Esophagus muscularis mucosa (tissue), 4 donors: ENCODE measurements at regions not wholly inside any gene's neighbourhood (a gene's known extent, or its start where the extent isn't known, plus 50 kb on each side); places are given as distances from the start of the nearest gene placed in this dataset.

Source experiments
- DNase-seq: peaks from one replicate; pipeline ENCODE4 v3.0.0-alpha.2; 2017; ENCODE audit errors: extremely low spot score
- H3K27ac ChIP-seq, 4 donors: fragments of 200-600 bp; sonication (generic); replicated peaks in 1 of 4; 1 replicate in 3 of 4; 2 replicates in 1 of 4; pipeline ENCODE4 v1.5.1; 2016 to 2019; ENCODE audit warnings: mild to moderate bottlenecking in 1 of 4
- H3K27me3 ChIP-seq, 4 donors: fragments of 200-600 bp; sonication (generic); one replicate each; pipeline versions ENCODE4 v1.5.1 to v1.6.0; 2016 to 2019
- H3K36me3 ChIP-seq, 4 donors: fragments of 200-600 bp; sonication (generic); one replicate each; pipeline ENCODE4 v1.5.1; 2016 to 2019
- H3K4me1 ChIP-seq, 4 donors: fragments of 200-600 bp; sonication (generic); one replicate each; pipeline ENCODE4 v1.5.1; 2016 to 2019
- H3K4me3 ChIP-seq, 4 donors: fragments of 200-600 bp; sonication (generic); 1 replicate in 2 of 4; 2 replicates in 2 of 4; pipeline ENCODE4 v1.5.1; 2016 to 2019; ENCODE audit warnings: mild to moderate bottlenecking in 4 of 4, moderate library complexity in 1 of 4
- H3K9me3 ChIP-seq, 4 donors: fragments of 200-600 bp; sonication (generic); 1 replicate in 3 of 4; 2 replicates in 1 of 4; pipeline ENCODE4 v1.5.1; 2016 to 2019
- EP300 ChIP-seq: sonication (generic); formaldehyde crosslinking; IDR thresholded peaks from one replicate; pipeline ENCODE4 v1.6.1; 2017; ENCODE audit warnings: antibody characterized with exemption
- POLR2A ChIP-seq: fragments of 450-650 bp; IDR thresholded peaks from one replicate; pipeline ENCODE4 v1.6.1; 2017; ENCODE audit warnings: antibody characterized with exemption, moderate library complexity, mild to moderate bottlenecking, low read depth
- POLR2AphosphoS5 ChIP-seq, 2 donors: sonication (generic); formaldehyde crosslinking; IDR thresholded peaks; one replicate each; pipeline ENCODE4 v1.6.1; 2017; ENCODE audit warnings: antibody characterized with exemption in 2 of 2
- WGBS: methylation state at CpG from one replicate; pipeline ENCODE4 v1.1.5; 2018; 5-methylcytosine and 5-hydroxymethylcytosine counted together
- intact Hi-C: fragments of 100-400 bp; cut with DNase I; formaldehyde crosslinking; loops from one replicate; pipeline ENCODE4 v1.15.1; 2023
- TF ChIP-seq, protein P1 (sequence below), 3 experiments: fragments of 200-600 bp in 2 of 3; fragments of 450-650 bp in 1 of 3; sonication (generic) in 2 of 3; IDR thresholded peaks; one replicate each; pipeline ENCODE4 v1.5.1; 2017 to 2019; ENCODE audit warnings: antibody characterized with exemption in 3 of 3, mild to moderate bottlenecking in 2 of 3, moderate library complexity in 1 of 3

DNA sequence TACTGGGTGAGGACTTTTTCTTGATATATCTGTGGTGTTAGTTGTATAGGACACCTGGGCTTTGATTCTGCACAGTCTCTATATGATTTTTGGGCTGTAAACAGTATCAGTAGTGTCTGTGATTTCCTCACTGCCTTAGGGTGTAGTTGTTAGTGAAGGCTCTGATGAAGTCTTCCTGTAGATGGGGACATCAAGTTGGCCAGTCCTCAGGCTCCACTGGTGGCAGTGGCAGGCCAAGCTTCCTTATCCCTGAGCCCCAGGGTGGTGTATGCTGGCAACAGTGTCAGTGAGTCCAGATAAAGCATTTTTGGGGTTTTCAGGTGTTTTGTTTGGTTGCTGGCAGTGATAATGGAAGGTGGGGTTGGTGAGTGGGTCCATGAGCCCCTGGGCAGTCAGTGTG lies 961.4 kb downstream of the DSC3 start:
- Histone ChIP-seq H3K4me1 (no peaks in the 10 kb centered on the region), H3K36me3 (no peaks in the 10 kb centered on the region), H3K27me3 (no peaks in the 10 kb centered on the region), H3K9me3 (peaks cover 0 to 9% (median 0%) of the 10 kb centered on the region in 4 donors), H3K4me3 (no peak overlapping the region), H3K27ac (no peak overlapping the region)
- no peak for DNase-seq
- no peak for TF ChIP-seq EP300
- TF ChIP-seq POLR2AphosphoS5 (IDR thresholded peaks at IDR 0.05): no peak
- TF ChIP-seq POLR2A: no peak
- TF ChIP-seq, protein P1, sequence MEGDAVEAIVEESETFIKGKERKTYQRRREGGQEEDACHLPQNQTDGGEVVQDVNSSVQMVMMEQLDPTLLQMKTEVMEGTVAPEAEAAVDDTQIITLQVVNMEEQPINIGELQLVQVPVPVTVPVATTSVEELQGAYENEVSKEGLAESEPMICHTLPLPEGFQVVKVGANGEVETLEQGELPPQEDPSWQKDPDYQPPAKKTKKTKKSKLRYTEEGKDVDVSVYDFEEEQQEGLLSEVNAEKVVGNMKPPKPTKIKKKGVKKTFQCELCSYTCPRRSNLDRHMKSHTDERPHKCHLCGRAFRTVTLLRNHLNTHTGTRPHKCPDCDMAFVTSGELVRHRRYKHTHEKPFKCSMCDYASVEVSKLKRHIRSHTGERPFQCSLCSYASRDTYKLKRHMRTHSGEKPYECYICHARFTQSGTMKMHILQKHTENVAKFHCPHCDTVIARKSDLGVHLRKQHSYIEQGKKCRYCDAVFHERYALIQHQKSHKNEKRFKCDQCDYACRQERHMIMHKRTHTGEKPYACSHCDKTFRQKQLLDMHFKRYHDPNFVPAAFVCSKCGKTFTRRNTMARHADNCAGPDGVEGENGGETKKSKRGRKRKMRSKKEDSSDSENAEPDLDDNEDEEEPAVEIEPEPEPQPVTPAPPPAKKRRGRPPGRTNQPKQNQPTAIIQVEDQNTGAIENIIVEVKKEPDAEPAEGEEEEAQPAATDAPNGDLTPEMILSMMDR (IDR thresholded peaks at IDR 0.05): no peak
- intact Hi-C loops: no loop called here

DNA sequence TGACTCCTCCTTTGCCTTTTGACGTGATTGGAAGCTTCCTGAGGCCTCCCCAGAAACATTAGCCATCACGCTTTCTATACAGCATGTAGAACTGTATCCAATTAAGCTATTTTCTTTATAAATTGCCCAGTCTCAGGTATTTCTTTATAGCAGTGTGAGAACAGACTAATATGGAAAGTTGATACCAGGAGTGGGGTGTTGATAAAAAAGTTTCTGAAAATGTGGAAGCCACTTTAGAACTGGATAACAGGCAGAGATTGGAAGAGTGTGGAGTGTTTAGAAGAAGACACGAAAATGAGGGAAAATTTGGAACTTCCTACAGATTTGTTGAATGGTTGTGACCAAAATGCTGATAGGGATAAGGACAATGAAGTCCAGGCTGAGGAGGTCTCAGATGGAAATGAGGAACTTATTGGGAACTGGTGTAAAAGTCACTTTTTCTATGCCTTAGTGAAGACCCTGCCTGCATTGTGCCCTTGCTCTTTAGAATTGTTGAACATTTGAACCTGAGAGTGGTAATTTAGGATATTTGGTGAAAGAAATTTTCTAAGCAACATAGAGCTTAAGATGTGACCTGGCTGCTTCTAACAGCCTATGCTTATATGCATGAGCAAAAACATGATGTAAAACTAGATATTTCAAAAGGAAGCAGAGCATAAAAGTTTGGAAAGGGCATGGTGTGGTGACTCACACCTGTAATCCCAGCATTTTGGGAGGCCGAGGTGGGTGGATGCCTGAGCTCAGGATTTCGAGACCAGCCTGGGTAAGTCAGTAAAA lies 969.7 kb downstream of the DSC3 start:
- Histone ChIP-seq H3K36me3 (no peaks in the 10 kb centered on the region), H3K27me3 (no peaks in the 10 kb centered on the region), H3K4me3 (no peak overlapping the region), H3K4me1 (no peaks in the 10 kb centered on the region), H3K27ac (no peak overlapping the region), H3K9me3 (peaks cover 0 to 24% (median 16%) of the 10 kb centered on the region in 4 donors)
- WGBS: 64% methylated on average over 5 of the region's 5 CpGs
- DNase-seq: no peak
- intact Hi-C loops: no loop called here
- TF ChIP-seq POLR2AphosphoS5 (IDR thresholded peaks at IDR 0.05) (no peak), EP300 (no peak), POLR2A (no peak)
- TF ChIP-seq, protein P1 (IDR thresholded peaks at IDR 0.05): no peak

DNA sequence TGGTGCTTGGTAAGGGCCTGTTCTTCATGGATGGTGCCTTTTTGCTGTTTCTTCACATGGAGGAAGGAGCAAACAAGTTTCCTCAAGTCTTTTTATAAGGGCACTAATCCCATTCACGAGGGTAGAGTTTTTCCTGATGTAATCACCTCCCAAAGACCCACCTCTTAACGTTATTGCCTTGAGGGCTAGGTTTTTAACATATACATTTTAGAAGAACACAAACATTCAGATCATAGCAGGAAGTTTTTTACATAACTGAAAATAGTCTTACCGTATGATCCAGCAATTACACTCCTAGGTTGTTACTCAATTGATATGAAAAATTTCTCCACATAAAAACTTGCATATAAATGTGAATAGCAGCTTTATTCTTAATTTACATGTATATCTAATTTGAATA lies 976.3 kb downstream of the DSC3 start:
- DNase-seq: no peak

DNA sequence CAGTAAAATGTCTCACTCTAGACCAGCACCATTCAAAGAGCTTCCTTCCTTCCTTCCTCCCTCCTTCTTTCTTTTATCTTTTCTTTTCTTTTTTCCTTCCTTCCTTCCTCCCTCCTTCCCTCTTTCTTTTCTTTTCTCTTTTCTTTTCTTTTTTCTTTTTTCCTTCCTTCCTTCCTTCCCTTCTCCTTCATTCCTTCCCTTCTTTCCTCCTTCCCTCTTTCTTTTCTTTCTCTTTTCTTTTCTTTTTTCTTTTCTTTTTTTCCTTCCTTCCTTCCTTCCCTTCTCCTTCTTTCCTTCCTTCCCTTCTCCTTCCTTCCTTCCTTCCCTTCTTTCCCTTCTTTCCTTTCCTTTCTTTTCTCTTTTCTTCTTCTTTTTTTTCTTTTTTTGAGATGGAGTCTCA lies 985.1 kb downstream of the DSC3 start:
- DNase-seq: no peak
- Histone ChIP-seq H3K36me3 (no peaks in the 10 kb centered on the region), H3K27ac (no peak overlapping the region), H3K27me3 (no peaks in the 10 kb centered on the region), H3K9me3 (no peaks in the 10 kb centered on the region), H3K4me3 (no peak overlapping the region), H3K4me1 (no peaks in the 10 kb centered on the region)
- intact Hi-C loops: no loop called here
- no peak for TF ChIP-seq POLR2AphosphoS5 (IDR thresholded peaks at IDR 0.05)
- TF ChIP-seq EP300: no peak

More for the DNA sequence above, 976.3 kb downstream of the DSC3 start:
- Histone ChIP-seq H3K4me1 (no peaks in the 10 kb centered on the region), H3K27ac (no peak overlapping the region), H3K4me3 (no peak overlapping the region), H3K27me3 (no peaks in the 10 kb centered on the region), H3K36me3 (no peaks in the 10 kb centered on the region), H3K9me3 (no peaks in the 10 kb centered on the region)
- 48% methylated on average over 3 of the region's 3 CpGs for WGBS
- TF ChIP-seq POLR2AphosphoS5 (IDR thresholded peaks at IDR 0.05): no peak
- no peak for TF ChIP-seq EP300
- no peak for TF ChIP-seq POLR2A
- TF ChIP-seq, protein P1 (IDR thresholded peaks at IDR 0.05): no peak
- intact Hi-C loops: no loop called here

DNA sequence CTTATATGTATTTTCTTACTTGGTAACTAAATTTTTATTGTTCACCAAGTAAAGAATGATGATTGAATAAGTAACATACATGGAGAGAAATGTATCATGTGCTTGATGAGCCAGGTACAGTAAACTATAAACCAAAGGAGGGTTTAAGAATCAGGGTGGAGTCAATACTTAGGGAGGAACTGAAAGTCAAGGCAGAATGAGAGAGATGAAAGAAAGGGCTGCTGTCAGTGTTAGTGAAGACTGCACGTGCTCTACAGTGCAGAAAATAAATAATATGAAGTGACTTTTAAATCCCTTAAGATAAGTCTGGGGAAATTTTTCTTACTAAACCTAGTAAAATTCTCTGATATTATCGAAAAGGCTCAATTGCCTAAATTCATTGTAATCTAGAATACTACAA lies 986.0 kb downstream of the DSC3 start:
- TF ChIP-seq EP300 (no peak), POLR2A (no peak), POLR2AphosphoS5 (IDR thresholded peaks at IDR 0.05) (no peak)
- TF ChIP-seq, protein P1 (IDR thresholded peaks at IDR 0.05): no peak
- H3K27me3 ChIP-seq: no peaks in the 10 kb centered on the region
- no peaks in the 10 kb centered on the region for H3K36me3 ChIP-seq
- no peak overlapping the region for H3K27ac ChIP-seq
- intact Hi-C loops: no loop called here
- no peaks in the 10 kb centered on the region for H3K9me3 ChIP-seq
- H3K4me3 ChIP-seq: no peak overlapping the region
- 62% methylated on average over 2 of the region's 2 CpGs for WGBS
- no peaks in the 10 kb centered on the region for H3K4me1 ChIP-seq
- DNase-seq: no peak
